ENCODE measurements at regions not wholly inside any gene's neighbourhood (a gene's known extent, or its start where the extent isn't known, plus 50 kb on each side); places are given as distances from the start of the nearest gene placed in this dataset.

- TF ChIP-seq, protein P1, sequence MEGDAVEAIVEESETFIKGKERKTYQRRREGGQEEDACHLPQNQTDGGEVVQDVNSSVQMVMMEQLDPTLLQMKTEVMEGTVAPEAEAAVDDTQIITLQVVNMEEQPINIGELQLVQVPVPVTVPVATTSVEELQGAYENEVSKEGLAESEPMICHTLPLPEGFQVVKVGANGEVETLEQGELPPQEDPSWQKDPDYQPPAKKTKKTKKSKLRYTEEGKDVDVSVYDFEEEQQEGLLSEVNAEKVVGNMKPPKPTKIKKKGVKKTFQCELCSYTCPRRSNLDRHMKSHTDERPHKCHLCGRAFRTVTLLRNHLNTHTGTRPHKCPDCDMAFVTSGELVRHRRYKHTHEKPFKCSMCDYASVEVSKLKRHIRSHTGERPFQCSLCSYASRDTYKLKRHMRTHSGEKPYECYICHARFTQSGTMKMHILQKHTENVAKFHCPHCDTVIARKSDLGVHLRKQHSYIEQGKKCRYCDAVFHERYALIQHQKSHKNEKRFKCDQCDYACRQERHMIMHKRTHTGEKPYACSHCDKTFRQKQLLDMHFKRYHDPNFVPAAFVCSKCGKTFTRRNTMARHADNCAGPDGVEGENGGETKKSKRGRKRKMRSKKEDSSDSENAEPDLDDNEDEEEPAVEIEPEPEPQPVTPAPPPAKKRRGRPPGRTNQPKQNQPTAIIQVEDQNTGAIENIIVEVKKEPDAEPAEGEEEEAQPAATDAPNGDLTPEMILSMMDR (conservative IDR thresholded peaks at IDR 0.05 in 1 of 2, IDR thresholded peaks at IDR 0.05 in 1 of 2; ENCODE audit: low read depth in 1 of 2, low read length in 2 of 2): no peak
- TF ChIP-seq EZH2 (IDR thresholded peaks at IDR 0.05; ENCODE audit: low read length, missing control alignments): no peak
These were observed 72.2 kb upstream of the DACH1 start for GRCh38 chr13:71939186-71939585.

Data from fibroblast of lung (primary cell).